A549 (cell line): ENCODE measurements at regions not wholly inside any gene's neighbourhood (a gene's known extent, or its start where the extent isn't known, plus 50 kb on each side); places are given as distances from the start of the nearest gene placed in this dataset.

Experiments
- HDAC2 ChIP-seq: fragments of 200-600 bp; sonication (generic); IDR thresholded peaks from 2 replicates; pipeline ENCODE4 v1.6.1; 2016
- HOXB5 ChIP-seq: fragments of 250-450 bp; sonication (Bioruptor Pico); IDR thresholded peaks from 2 replicates; pipeline ENCODE4 v1.5.0; 2020; ENCODE audit warnings: mild to moderate bottlenecking, moderate library complexity
- JUN ChIP-seq, 2 experiments: fragments of >200 bp; sonication (Bioruptor Twin); formaldehyde crosslinking; IDR thresholded peaks; 2 replicates in 1 of 2; 3 replicates in 1 of 2; pipeline ENCODE4 v1.6.1; 2016 to 2017
- MAZ ChIP-seq: fragments of 150-350 bp; IDR thresholded peaks from 2 replicates; pipeline ENCODE4 v1.6.1; 2014; ENCODE audit warnings: antibody characterized with exemption, low read depth, low read length, borderline replicate concordance
- POLR2A ChIP-seq: IDR thresholded peaks from 2 replicates; pipeline ENCODE4 v1.6.1; 2012; ENCODE audit warnings: mild to moderate bottlenecking, low read length
- SREBF2 ChIP-seq: fragments of 450-650 bp; IDR thresholded peaks from 2 replicates; pipeline ENCODE4 v1.6.1; 2014; ENCODE audit warnings: mild to moderate bottlenecking, moderate library complexity
- ZFP36 ChIP-seq: fragments of 450-650 bp; IDR thresholded peaks from 2 replicates; pipeline ENCODE4 v1.6.1; 2014; ENCODE audit warnings: borderline replicate concordance; ENCODE audit not compliant: partially characterized antibody
- TF ChIP-seq, protein P1 (sequence below): fragments of >200 bp; sonication (Bioruptor Twin); formaldehyde crosslinking; IDR thresholded peaks from 3 replicates; pipeline ENCODE4 v1.5.1; 2016
- TF ChIP-seq, protein P2 (sequence below): IDR thresholded peaks from 2 replicates; pipeline ENCODE4 v1.6.1; 2012

DNA sequence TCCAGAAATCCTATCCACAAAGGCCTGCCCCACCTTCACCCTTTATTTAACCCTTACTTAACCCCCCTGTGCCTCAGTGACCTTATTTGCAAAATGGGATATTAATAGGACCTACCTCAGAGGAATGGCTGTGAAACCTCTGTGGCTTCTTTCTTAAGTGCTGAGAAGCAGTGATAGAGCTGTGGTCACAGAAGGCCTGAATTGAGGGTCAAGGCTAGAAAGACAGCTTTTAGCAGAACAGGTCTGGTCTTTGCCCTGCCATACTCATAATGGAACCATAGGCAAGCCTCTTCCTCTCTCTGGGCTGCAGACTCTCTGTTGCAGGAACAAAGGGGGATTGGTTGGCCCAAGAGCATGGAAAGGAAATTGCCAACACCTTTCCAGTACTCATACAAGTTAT lies 63.5 kb upstream of the MAMLD1 start:
- TF ChIP-seq POLR2A (no peak), HOXB5 (CRISPR knock-in tag) (no peak), ZFP36 (no peak), JUN (IDR thresholded peaks at IDR 0.05) (no peak), HDAC2 (no peak), MAZ (no peak), SREBF2 (no peak)
- TF ChIP-seq, protein P1, sequence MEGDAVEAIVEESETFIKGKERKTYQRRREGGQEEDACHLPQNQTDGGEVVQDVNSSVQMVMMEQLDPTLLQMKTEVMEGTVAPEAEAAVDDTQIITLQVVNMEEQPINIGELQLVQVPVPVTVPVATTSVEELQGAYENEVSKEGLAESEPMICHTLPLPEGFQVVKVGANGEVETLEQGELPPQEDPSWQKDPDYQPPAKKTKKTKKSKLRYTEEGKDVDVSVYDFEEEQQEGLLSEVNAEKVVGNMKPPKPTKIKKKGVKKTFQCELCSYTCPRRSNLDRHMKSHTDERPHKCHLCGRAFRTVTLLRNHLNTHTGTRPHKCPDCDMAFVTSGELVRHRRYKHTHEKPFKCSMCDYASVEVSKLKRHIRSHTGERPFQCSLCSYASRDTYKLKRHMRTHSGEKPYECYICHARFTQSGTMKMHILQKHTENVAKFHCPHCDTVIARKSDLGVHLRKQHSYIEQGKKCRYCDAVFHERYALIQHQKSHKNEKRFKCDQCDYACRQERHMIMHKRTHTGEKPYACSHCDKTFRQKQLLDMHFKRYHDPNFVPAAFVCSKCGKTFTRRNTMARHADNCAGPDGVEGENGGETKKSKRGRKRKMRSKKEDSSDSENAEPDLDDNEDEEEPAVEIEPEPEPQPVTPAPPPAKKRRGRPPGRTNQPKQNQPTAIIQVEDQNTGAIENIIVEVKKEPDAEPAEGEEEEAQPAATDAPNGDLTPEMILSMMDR = no peak
- TF ChIP-seq, protein P2, sequence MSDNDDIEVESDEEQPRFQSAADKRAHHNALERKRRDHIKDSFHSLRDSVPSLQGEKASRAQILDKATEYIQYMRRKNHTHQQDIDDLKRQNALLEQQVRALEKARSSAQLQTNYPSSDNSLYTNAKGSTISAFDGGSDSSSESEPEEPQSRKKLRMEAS = no peak
